CD14-positive monocyte (primary cell): ENCODE measurements at regions not wholly inside any gene's neighbourhood (a gene's known extent, or its start where the extent isn't known, plus 50 kb on each side); places are given as distances from the start of the nearest gene placed in this dataset.
"Not testable (repeated sequence)": the region's sequence is repeated elsewhere in the genome, so short reads cannot be mapped to it uniquely, and the experiment has no call there.

Experiments used
- DNase-seq, 3 donors: peaks; one replicate each; pipeline ENCODE4 v3.0.0-alpha.2; 2011 to 2022
- H2AFZ ChIP-seq: 2 replicates; pipeline ENCODE4 v1.6.0; 2012; ENCODE audit warnings: mild to moderate bottlenecking, low read depth, low read length, inconsistent platforms; ENCODE audit not compliant: insufficient read depth, poor library complexity, severe bottlenecking
- H3K27ac ChIP-seq, 2 donors: 1 replicate in 1 of 2; 2 replicates in 1 of 2; pipeline ENCODE4 v1.5.1; 2012 to 2013; ENCODE audit warnings: low read length in 2 of 2, control low read depth in 1 of 2, inconsistent platforms in 1 of 2, low read depth in 1 of 2, mild to moderate bottlenecking in 1 of 2
- H3K27me3 ChIP-seq, 2 donors: one replicate each; pipeline versions ENCODE4 v1.6.0 to v1.6.1; 2011 to 2013; ENCODE audit warnings: low read length in 2 of 2; ENCODE audit not compliant: control insufficient read depth in 2 of 2, insufficient read depth in 2 of 2
- H3K36me3 ChIP-seq, 2 donors: replicated peaks in 1 of 2; 1 replicate in 1 of 2; 2 replicates in 1 of 2; pipeline versions ENCODE4 v1.5.1 to v1.6.1; 2012 to 2013; ENCODE audit warnings: low read length in 2 of 2, control low read depth in 1 of 2, inconsistent platforms in 1 of 2, mild to moderate bottlenecking in 1 of 2; ENCODE audit not compliant: insufficient read depth in 2 of 2, control insufficient read depth in 1 of 2
- H3K4me1 ChIP-seq, 2 donors: 1 replicate in 1 of 2; 2 replicates in 1 of 2; pipeline versions ENCODE4 v1.5.1 to v1.6.1; 2012 to 2013; ENCODE audit warnings: low read length in 2 of 2, control low read depth in 1 of 2, inconsistent platforms in 1 of 2, mild to moderate bottlenecking in 1 of 2, moderate library complexity in 1 of 2; ENCODE audit not compliant: insufficient read depth in 2 of 2, control insufficient read depth in 1 of 2
- H3K4me2 ChIP-seq: replicated peaks from 2 replicates; pipeline ENCODE3; 2012; ENCODE audit warnings: low read length, moderate library complexity, mild to moderate bottlenecking; ENCODE audit not compliant: poor library complexity, severe bottlenecking; ENCODE audit errors: extremely low read depth
- H3K4me3 ChIP-seq, 3 experiments: fragments of 200-600 bp in 1 of 3; sonication (generic) in 1 of 3; replicated peaks in 1 of 3; 1 replicate in 2 of 3; 2 replicates in 1 of 3; pipeline ENCODE4 v1.5.1; 2011 to 2013; ENCODE audit warnings: low read length in 3 of 3, mild to moderate bottlenecking in 3 of 3, control low read depth in 2 of 3, low read depth in 2 of 3, inconsistent platforms in 1 of 3, moderate library complexity in 1 of 3
- H3K79me2 ChIP-seq: 2 replicates; pipeline ENCODE4 v1.6.0; 2012; ENCODE audit warnings: mild to moderate bottlenecking, control low read depth, inconsistent platforms, low read length, moderate library complexity; ENCODE audit not compliant: insufficient read depth
- H3K9ac ChIP-seq: 2 replicates; pipeline ENCODE4 v1.6.0; 2017; ENCODE audit warnings: low read length, mild to moderate bottlenecking; ENCODE audit not compliant: insufficient read depth, poor library complexity, severe bottlenecking
- H3K9me3 ChIP-seq, 2 donors: replicated peaks in 1 of 2; 1 replicate in 1 of 2; 2 replicates in 1 of 2; pipeline versions ENCODE4 v1.5.1 to v1.6.1; 2012 to 2013; ENCODE audit warnings: low read length in 2 of 2, control low read depth in 1 of 2; ENCODE audit not compliant: control insufficient read depth in 1 of 2, insufficient read depth in 1 of 2
- H4K20me1 ChIP-seq: 2 replicates; pipeline ENCODE4 v1.6.0; 2012; ENCODE audit warnings: mild to moderate bottlenecking, low read length, control low read depth, moderate library complexity; ENCODE audit not compliant: insufficient read depth
- H3K27ac Mint-ChIP-seq, 7 donors: one replicate each; pipeline ENCODE4 v1.8.0; 2020; ENCODE audit warnings: mild to moderate bottlenecking in 7 of 7, mixed read lengths in 7 of 7, moderate library complexity in 6 of 7, inconsistent platforms in 2 of 7
- H3K27me3 Mint-ChIP-seq, 3 donors: one replicate each; pipeline ENCODE4 v1.8.0; 2021 to 2022; ENCODE audit warnings: low read depth in 3 of 3, mild to moderate bottlenecking in 3 of 3, mixed read lengths in 3 of 3, moderate library complexity in 3 of 3, inconsistent platforms in 1 of 3
- H3K36me3 Mint-ChIP-seq, 2 donors: one replicate each; pipeline ENCODE4 v1.8.0; 2020; ENCODE audit warnings: mixed read lengths in 2 of 2, inconsistent platforms in 1 of 2, mild to moderate bottlenecking in 1 of 2
- H3K4me1 Mint-ChIP-seq: one replicate; pipeline ENCODE4 v1.8.0; 2020; ENCODE audit warnings: mild to moderate bottlenecking, mixed read lengths
- H3K4me3 Mint-ChIP-seq, 2 donors: one replicate each; pipeline ENCODE4 v1.8.0; 2020; ENCODE audit warnings: mild to moderate bottlenecking in 2 of 2, mixed read lengths in 2 of 2, moderate library complexity in 1 of 2
- H3K9me3 Mint-ChIP-seq, 7 donors: one replicate each; pipeline ENCODE4 v1.8.0; 2020 to 2022; ENCODE audit warnings: mixed read lengths in 7 of 7, mild to moderate bottlenecking in 6 of 7, moderate library complexity in 6 of 7, inconsistent platforms in 2 of 7
- CTCF ChIP-seq: fragments of 200-600 bp; IDR thresholded peaks from one replicate; pipeline ENCODE4 v1.8.0; 2022; ENCODE audit warnings: antibody characterized with exemption, mild to moderate bottlenecking
- WGBS: methylation state at CpG from one replicate; pipeline ENCODE4 v1.1.5; 2013; ENCODE audit warnings: missing lambda C conversion rate; ENCODE audit not compliant: insufficient coverage; 5-methylcytosine and 5-hydroxymethylcytosine counted together
- intact Hi-C, 2 donors: fragments of 100-400 bp; cut with micrococcal nuclease; formaldehyde crosslinking; loops; one replicate each; pipeline versions ENCODE4 v1.15.0 to v1.15.1; 2023

GRCh38 chr5:91311168-91311696 is 71.9 kb downstream of the ARRDC3 start:
- H3K27ac ChIP-seq: peak overlapping the region; percentile 97 to 99
- no peak for DNase-seq
- intact Hi-C loops: loop anchor here (2.0 to 5.0 kb wide), 3 partner anchors 30 to 149 kb away; partner anchors contain the start of gene ARRDC3 (in 1 of the 2)

DNA sequence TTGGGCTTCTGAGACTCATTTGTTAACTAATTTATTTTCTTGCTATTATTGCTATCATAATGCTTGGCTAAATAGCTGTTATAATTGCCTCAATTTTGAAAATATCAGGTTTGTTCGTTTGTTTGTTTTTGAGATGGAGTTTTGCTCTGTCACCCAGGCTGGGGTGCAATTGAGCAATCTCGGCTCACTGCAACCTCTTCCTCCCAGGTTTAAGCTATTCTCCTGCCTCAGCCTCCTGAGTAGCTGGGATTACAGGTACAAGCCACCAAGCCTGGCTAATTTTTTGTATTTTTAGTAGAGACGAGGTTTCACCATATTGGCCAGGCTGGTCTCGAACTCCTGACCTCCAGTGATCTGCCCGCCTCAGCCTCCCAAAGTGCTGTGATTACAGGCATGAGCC is 75.0 kb downstream of the ARRDC3 start:
- peak overlapping the region in 6 of 7 donors; percentile 44 to 81 (median 62) for H3K27ac Mint-ChIP-seq

More at GRCh38 chr5:91311168-91311696, 71.9 kb downstream of the ARRDC3 start:
- Histone ChIP-seq H2AFZ (no peak overlapping the region), H3K79me2 (peaks cover 14% of the 10 kb centered on the region), H3K27me3 (no peaks in the 10 kb centered on the region), H3K4me1 (peaks cover 79 to 80% of the 10 kb centered on the region in 2 donors), H3K9ac (peak overlapping the region; percentile 66), H4K20me1 (no peaks in the 10 kb centered on the region), H3K36me3 (peaks cover 0 to 6% of the 10 kb centered on the region in 2 donors), H3K4me3 (peak overlapping the region; percentile 16 to 44 (median 29)), H3K4me2 (peak overlapping the region; percentile 76), H3K9me3 (no peaks in the 10 kb centered on the region)
- Mint-ChIP-seq H3K9me3 (peaks cover 0 to 2% (median 0%) of the 10 kb centered on the region in 7 donors), H3K36me3 (peaks cover 28 to 33% of the 10 kb centered on the region in 2 donors), H3K27me3 (no peaks in the 10 kb centered on the region), H3K4me1 (peaks cover 73% of the 10 kb centered on the region), H3K4me3 (peak overlapping the region; percentile 60 to 87), H3K27ac (peak overlapping the region; percentile 97 to 100 (median 99))
- 37% methylated on average over 3 of the region's 5 CpGs for WGBS
- no peak for TF ChIP-seq CTCF

More for the DNA sequence above, 75.0 kb downstream of the ARRDC3 start:
- H3K9ac ChIP-seq, H3K27me3 Mint-ChIP-seq, H3K9me3 ChIP-seq, H3K4me2 ChIP-seq, H3K27me3 ChIP-seq, H3K9me3 Mint-ChIP-seq, H3K79me2 ChIP-seq, intact Hi-C loops, H2AFZ ChIP-seq, H4K20me1 ChIP-seq, H3K4me3 ChIP-seq, H3K36me3 ChIP-seq, H3K27ac ChIP-seq: not testable (repeated sequence)
- Mint-ChIP-seq H3K36me3 (peaks cover 29 to 39% of the 10 kb centered on the region in 2 donors), H3K4me1 (peaks cover 48% of the 10 kb centered on the region), H3K4me3 (peak overlapping the region in 1 of 2 donors; percentile 43)
- H3K4me1 ChIP-seq: peaks cover 48 to 49% of the 10 kb centered on the region in 2 donors
- WGBS: 80% methylated on average over 1 of the region's 5 CpGs
- DNase-seq: peak in 1 of 3 donors; percentile 36
